SK-MEL-5 (cell line): ENCODE measurements at regions not wholly inside any gene's neighbourhood (a gene's known extent, or its start where the extent isn't known, plus 50 kb on each side); places are given as distances from the start of the nearest gene placed in this dataset.
A peak's percentile ranks its signal among the peaks of the same experiment; 100 is the strongest.

ENCODE experiments used
- DNase-seq: peaks from one replicate; pipeline ENCODE4 v3.0.0-alpha.2; 2016; ENCODE audit warnings: low read depth, low spot score
- in situ Hi-C: cut with HindIII; loops from 2 replicates; pipeline ENCODE4 v1.10.0; 2016; ENCODE audit warnings: low sequenced_read_pairs, high pct_unique_total_duplicates, low pct_unique_long_range_greater_than_20kb

DNA sequence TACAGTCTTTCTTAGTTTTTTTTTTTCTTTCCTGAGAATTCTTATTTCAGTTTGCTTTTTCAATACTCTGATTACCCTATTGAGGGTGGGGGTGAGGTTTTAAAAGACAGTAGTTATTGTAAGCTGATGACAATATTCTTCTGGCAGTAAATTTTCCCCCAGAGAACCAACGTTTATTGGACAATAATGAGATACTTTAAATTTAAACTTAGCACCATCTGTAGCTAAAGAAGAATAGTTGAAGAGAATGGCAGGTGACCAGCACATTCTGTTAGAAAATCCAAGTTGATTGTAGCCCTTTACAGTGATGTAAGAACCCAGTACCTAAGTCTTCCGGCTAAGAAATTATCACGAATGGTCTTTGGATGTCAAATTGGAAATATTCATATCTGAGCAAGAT is 364.6 kb upstream of the LYPLAL1 start:
- in situ Hi-C loops, result no loop called here
- no peak for DNase-seq

DNA sequence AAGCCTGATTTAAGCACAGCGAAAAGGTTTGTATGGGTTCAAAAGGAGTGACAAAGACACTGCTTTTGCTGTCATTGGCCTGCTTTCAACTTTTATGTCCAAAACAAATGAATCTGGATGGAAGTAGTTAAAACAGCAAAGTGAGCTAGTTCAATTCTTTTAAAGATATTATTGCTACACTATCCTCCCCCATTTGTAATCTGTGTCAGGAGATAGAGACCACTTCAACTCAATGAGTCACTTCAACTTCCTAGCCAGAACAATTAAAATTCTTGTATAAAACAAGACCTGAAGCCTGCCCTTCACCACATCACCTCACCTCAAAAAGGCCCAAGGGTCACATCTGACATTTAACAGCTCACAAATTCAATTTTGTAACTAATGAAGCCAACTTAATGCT is 364.1 kb upstream of the LYPLAL1 start:
- DNase-seq, result no peak
- in situ Hi-C loops, result no loop called here

GRCh38 chr1:218810306-218810705 is 363.4 kb upstream of the LYPLAL1 start:
- in situ Hi-C loops, result no loop called here
- DNase-seq, result no peak

DNA sequence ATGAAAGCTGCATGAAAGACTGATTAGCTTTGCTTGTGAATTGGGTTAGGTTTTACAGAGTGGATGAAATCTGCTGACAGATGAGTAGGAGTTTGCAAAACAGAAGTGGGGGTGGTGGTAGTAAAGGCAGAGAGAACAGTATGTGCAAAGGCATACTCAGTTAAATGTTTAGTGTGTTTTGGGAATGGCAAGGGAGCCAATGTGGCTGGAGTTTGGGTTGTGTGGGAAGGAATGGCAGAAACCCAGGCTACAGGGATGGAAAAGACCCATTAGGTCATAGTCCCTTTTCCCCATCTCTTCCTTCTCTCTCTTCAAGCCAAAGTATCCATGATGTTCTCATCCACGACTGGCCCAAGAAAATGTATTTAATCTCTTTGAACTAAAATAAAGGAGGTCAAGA is 362.2 kb upstream of the LYPLAL1 start:
- no peak for DNase-seq
- in situ Hi-C loops, result no loop called here

- in situ Hi-C loops, result no loop called here
Measured at GRCh38 chr1:218812360-218812759, 361.3 kb upstream of the LYPLAL1 start.

GRCh38 chr1:218813237-218813636 is 360.4 kb upstream of the LYPLAL1 start:
- in situ Hi-C loops, result no loop called here
- DNase-seq, result no peak

More at GRCh38 chr1:218812360-218812759, 361.3 kb upstream of the LYPLAL1 start:
- DNase-seq, result no peak

DNA sequence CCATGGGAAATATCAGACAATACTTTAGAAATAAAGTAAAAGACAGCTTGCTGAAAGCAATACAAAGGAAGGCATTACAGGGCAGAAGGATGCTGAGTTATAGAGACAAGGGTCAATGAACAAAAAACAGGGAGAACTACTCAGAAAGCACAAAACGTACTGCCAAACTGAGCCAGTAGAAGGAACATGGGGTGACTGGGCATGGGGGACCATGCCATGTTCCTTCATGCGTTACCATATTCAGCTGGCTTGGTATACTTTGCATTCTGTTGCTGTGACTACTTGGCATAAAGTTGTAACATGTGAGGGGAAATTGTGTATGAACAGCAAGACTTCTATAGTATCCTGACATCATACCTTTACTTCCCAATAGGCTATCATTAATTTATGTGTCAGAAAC is 358.6 kb upstream of the LYPLAL1 start:
- in situ Hi-C loops, result no loop called here
- no peak for DNase-seq

GRCh38 chr1:218817071-218817470 is 356.6 kb upstream of the LYPLAL1 start:
- in situ Hi-C loops, result no loop called here
- DNase-seq, result peak; percentile 39

GRCh38 chr1:218817691-218818465 is 355.8 kb upstream of the LYPLAL1 start:
- in situ Hi-C loops, result no loop called here
- peak; percentile 12 for DNase-seq

GRCh38 chr1:218823291-218823900 is 350.3 kb upstream of the LYPLAL1 start:
- in situ Hi-C loops, result no loop called here
- DNase-seq, result no peak

GRCh38 chr1:218827486-218827885 is 346.2 kb upstream of the LYPLAL1 start:
- no peak for DNase-seq
- in situ Hi-C loops, result no loop called here

GRCh38 chr1:218828125-218828650 is 345.5 kb upstream of the LYPLAL1 start:
- no peak for DNase-seq
- in situ Hi-C loops, result no loop called here

DNA sequence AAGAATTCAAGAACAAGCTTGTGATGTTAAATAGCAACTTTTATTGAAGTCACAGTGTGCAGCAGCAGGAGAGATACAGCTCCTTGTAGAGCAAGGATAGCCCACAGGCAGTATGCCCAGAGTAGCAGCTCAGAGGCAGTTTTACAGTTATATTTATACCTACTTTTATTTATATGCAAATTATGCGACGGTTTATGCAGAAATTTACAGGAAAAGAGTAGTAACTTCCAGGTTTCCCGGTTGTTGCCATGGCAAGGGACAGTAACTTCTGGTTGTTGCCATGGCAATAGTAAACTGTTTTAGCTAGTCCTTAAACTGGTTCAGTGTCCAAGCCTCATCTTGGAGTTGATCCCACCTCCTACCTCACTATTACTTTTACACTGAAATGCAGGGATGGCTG is 344.6 kb upstream of the LYPLAL1 start:
- DNase-seq, result no peak
- in situ Hi-C loops, result no loop called here

GRCh38 chr1:218835609-218836008 is 338.1 kb upstream of the LYPLAL1 start:
- in situ Hi-C loops, result no loop called here

GRCh38 chr1:218836264-218836663 is 337.4 kb upstream of the LYPLAL1 start:
- DNase-seq, result no peak
- in situ Hi-C loops, result no loop called here

More at GRCh38 chr1:218835609-218836008, 338.1 kb upstream of the LYPLAL1 start:
- DNase-seq, result no peak

GRCh38 chr1:218837051-218837450 is 336.6 kb upstream of the LYPLAL1 start:
- in situ Hi-C loops, result no loop called here
- DNase-seq, result no peak

- in situ Hi-C loops, result no loop called here
- DNase-seq, result no peak
Measured at GRCh38 chr1:218845589-218845988, 328.1 kb upstream of the LYPLAL1 start.

DNA sequence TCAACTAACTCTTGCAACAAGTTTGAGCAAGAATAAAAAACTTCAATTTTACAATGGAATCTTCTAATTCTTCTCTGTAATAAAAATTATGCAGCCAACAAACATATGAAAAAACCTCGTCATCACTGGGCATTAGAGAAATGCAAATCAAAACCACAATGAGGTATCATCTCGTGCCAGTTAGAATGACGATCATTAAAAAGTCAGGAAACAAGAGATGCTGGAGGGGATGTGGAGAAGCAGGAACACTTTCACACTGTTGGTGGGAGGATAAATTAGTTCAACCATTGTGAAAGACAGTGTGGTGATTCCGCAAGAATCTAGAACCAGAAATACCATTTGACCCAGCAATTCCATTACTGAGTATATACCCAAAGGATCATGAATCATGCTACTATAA is 327.5 kb upstream of the LYPLAL1 start:
- in situ Hi-C loops, result no loop called here
- DNase-seq, result no peak
